Smooth muscle cell (in vitro differentiated cells): ENCODE measurements at regions not wholly inside any gene's neighbourhood (a gene's known extent, or its start where the extent isn't known, plus 50 kb on each side); places are given as distances from the start of the nearest gene placed in this dataset.

ENCODE experiments used
- DNase-seq: peaks from one replicate; lab custom pipeline; 2025; ENCODE audit not compliant: unreplicated experiment; lab: John Stamatoyannopoulos, UW
- H2AFZ ChIP-seq: fragments of 200-600 bp; sonication (generic); 2 replicates; pipeline ENCODE4 v1.6.0; 2016; ENCODE audit warnings: antibody characterized with exemption, low read depth, mild to moderate bottlenecking
- H3F3A ChIP-seq: fragments of 200-600 bp; sonication (generic); 2 replicates; pipeline ENCODE4 v1.6.0; 2017; ENCODE audit warnings: antibody characterized with exemption, low read depth
- H3K27ac ChIP-seq: fragments of 200-600 bp; sonication (generic); 2 replicates; pipeline ENCODE4 v1.5.1; 2016; ENCODE audit warnings: low read depth, mild to moderate bottlenecking
- H3K27me3 ChIP-seq: fragments of 200-600 bp; sonication (generic); 2 replicates; pipeline ENCODE4 v1.6.1; 2016; ENCODE audit warnings: low read depth, mild to moderate bottlenecking
- H3K36me3 ChIP-seq: fragments of 200-600 bp; sonication (generic); 2 replicates; pipeline ENCODE4 v1.5.1; 2016; ENCODE audit warnings: low read depth
- H3K4me1 ChIP-seq: fragments of 200-600 bp; sonication (generic); 2 replicates; pipeline ENCODE4 v1.5.1; 2016; ENCODE audit warnings: low read depth
- H3K4me2 ChIP-seq: fragments of 200-600 bp; sonication (generic); 2 replicates; pipeline ENCODE4 v1.6.0; 2016; ENCODE audit warnings: mild to moderate bottlenecking
- H3K4me3 ChIP-seq: fragments of 200-600 bp; sonication (generic); 2 replicates; pipeline ENCODE4 v1.5.1; 2016; ENCODE audit warnings: mild to moderate bottlenecking
- H3K79me2 ChIP-seq: fragments of 200-600 bp; sonication (generic); 2 replicates; pipeline ENCODE4 v1.6.0; 2016; ENCODE audit warnings: low read depth, mild to moderate bottlenecking
- H3K9ac ChIP-seq: fragments of 200-600 bp; sonication (generic); 2 replicates; pipeline ENCODE4 v1.6.0; 2016; ENCODE audit warnings: low read depth
- H3K9me3 ChIP-seq: fragments of 200-600 bp; sonication (generic); replicated peaks from 2 replicates; pipeline ENCODE4 v1.5.1; 2016; ENCODE audit warnings: low read depth
- H4K20me1 ChIP-seq: fragments of 200-600 bp; sonication (generic); 2 replicates; pipeline ENCODE4 v1.6.0; 2016; ENCODE audit warnings: low read depth
- CTCF ChIP-seq: fragments of 200-600 bp; sonication (generic); IDR thresholded peaks from 2 replicates; pipeline ENCODE4 v1.5.1; 2017; ENCODE audit warnings: borderline replicate concordance, mild to moderate bottlenecking, antibody characterized with exemption; ENCODE audit not compliant: insufficient read depth, poor library complexity, severe bottlenecking
- WGBS: methylation state at CpG from one replicate; pipeline ENCODE4 v1.1.7; 2016; ENCODE audit warnings: low lambda C conversion rate; 5-methylcytosine and 5-hydroxymethylcytosine counted together

DNA sequence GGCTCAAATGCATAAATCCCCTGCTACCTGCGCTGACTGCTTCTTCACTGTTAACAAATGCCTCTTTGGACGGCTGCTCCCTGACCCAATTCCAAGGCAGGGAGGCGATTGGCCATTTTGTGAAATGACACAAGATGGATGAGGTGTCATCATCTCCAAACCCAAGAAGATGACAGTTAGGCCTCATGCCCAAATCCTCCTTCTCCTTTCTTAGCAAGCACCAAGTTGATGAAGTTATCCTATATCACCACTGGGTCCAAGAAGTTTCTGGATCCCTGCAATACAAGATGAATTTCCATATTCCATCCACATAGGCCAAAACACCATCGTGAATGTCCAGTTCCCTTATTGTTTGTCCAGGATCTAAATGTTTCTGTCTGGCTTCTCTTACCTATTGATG, 98.5 kb upstream of the RAB11FIP2 start:
- DNase-seq, result no peak
- no peaks in the 10 kb centered on the region for H4K20me1 ChIP-seq
- no peak overlapping the region for H3K27ac ChIP-seq
- no peak overlapping the region for H3K4me3 ChIP-seq
- H3K27me3 ChIP-seq, result no peaks in the 10 kb centered on the region
- no peaks in the 10 kb centered on the region for H3K36me3 ChIP-seq
- H3K9ac ChIP-seq, result no peak overlapping the region
- H3K9me3 ChIP-seq, result no peaks in the 10 kb centered on the region
- WGBS, result 84% methylated on average over 4 of the region's 4 CpGs
- H3K4me1 ChIP-seq, result peaks cover 8% of the 10 kb centered on the region
- no peak for TF ChIP-seq CTCF
- no peaks in the 10 kb centered on the region for H3F3A ChIP-seq
- H3K79me2 ChIP-seq, result no peaks in the 10 kb centered on the region
- H2AFZ ChIP-seq, result no peak overlapping the region
- no peak overlapping the region for H3K4me2 ChIP-seq

DNA sequence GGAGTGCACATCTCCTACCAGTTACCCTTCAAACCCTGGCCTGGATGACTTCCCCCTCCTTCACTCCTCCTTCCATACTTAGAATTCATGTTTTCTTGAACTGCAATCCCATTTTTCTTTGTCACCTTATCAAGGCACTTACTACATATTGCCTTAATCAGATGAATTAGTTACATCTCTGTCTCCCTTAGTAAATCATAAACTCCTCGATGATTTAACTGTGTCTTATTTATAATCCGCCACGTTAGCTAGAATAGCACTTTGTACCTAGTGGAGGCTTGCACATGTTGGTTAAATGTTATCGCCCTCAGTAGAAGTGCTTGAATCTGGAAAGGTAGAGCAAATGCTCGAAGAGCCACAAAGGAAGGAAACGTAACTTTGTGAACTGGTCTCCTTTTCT, 94.7 kb upstream of the RAB11FIP2 start:
- H3F3A ChIP-seq, result no peaks in the 10 kb centered on the region
- no peaks in the 10 kb centered on the region for H3K36me3 ChIP-seq
- H3K27ac ChIP-seq, result no peak overlapping the region
- H3K4me2 ChIP-seq, result no peak overlapping the region
- DNase-seq, result no peak
- H4K20me1 ChIP-seq, result no peaks in the 10 kb centered on the region
- WGBS, result 94% methylated on average over 6 of the region's 6 CpGs
- H3K4me3 ChIP-seq, result no peak overlapping the region
- H3K9ac ChIP-seq, result no peak overlapping the region
- no peaks in the 10 kb centered on the region for H3K27me3 ChIP-seq
- H3K79me2 ChIP-seq, result no peaks in the 10 kb centered on the region
- no peaks in the 10 kb centered on the region for H3K9me3 ChIP-seq
- no peak overlapping the region for H2AFZ ChIP-seq
- TF ChIP-seq CTCF, result no peak
- no peaks in the 10 kb centered on the region for H3K4me1 ChIP-seq

GRCh38 chr10:118139321-118139720, 92.6 kb upstream of the RAB11FIP2 start:
- TF ChIP-seq CTCF, result no peak

GRCh38 chr10:118128675-118129074, 81.9 kb upstream of the RAB11FIP2 start:
- H3K9me3 ChIP-seq, result no peaks in the 10 kb centered on the region
- peaks cover 9% of the 10 kb centered on the region for H3K4me1 ChIP-seq
- H3F3A ChIP-seq, result no peaks in the 10 kb centered on the region
- H3K36me3 ChIP-seq, result no peaks in the 10 kb centered on the region
- no peaks in the 10 kb centered on the region for H3K79me2 ChIP-seq
- H3K4me3 ChIP-seq, result no peak overlapping the region
- DNase-seq, result no peak
- no peak overlapping the region for H3K4me2 ChIP-seq
- H3K27me3 ChIP-seq, result no peaks in the 10 kb centered on the region
- 89% methylated on average over 2 of the region's 2 CpGs for WGBS
- no peak overlapping the region for H2AFZ ChIP-seq
- no peak overlapping the region for H3K27ac ChIP-seq
- no peak overlapping the region for H3K9ac ChIP-seq
- no peak for TF ChIP-seq CTCF
- H4K20me1 ChIP-seq, result no peaks in the 10 kb centered on the region

More at GRCh38 chr10:118139321-118139720, 92.6 kb upstream of the RAB11FIP2 start:
- H3K79me2 ChIP-seq, result no peaks in the 10 kb centered on the region
- H3K4me3 ChIP-seq, result no peak overlapping the region
- no peaks in the 10 kb centered on the region for H4K20me1 ChIP-seq
- H2AFZ ChIP-seq, result no peak overlapping the region
- H3K9me3 ChIP-seq, result no peaks in the 10 kb centered on the region
- H3K36me3 ChIP-seq, result no peaks in the 10 kb centered on the region
- H3K4me1 ChIP-seq, result no peaks in the 10 kb centered on the region
- no peak overlapping the region for H3K27ac ChIP-seq
- H3F3A ChIP-seq, result no peaks in the 10 kb centered on the region
- H3K27me3 ChIP-seq, result no peaks in the 10 kb centered on the region
- DNase-seq, result no peak
- H3K4me2 ChIP-seq, result no peak overlapping the region
- no peak overlapping the region for H3K9ac ChIP-seq
